ENCODE measurements at regions not wholly inside any gene's neighbourhood (a gene's known extent, or its start where the extent isn't known, plus 50 kb on each side); places are given as distances from the start of the nearest gene placed in this dataset.

DNA sequence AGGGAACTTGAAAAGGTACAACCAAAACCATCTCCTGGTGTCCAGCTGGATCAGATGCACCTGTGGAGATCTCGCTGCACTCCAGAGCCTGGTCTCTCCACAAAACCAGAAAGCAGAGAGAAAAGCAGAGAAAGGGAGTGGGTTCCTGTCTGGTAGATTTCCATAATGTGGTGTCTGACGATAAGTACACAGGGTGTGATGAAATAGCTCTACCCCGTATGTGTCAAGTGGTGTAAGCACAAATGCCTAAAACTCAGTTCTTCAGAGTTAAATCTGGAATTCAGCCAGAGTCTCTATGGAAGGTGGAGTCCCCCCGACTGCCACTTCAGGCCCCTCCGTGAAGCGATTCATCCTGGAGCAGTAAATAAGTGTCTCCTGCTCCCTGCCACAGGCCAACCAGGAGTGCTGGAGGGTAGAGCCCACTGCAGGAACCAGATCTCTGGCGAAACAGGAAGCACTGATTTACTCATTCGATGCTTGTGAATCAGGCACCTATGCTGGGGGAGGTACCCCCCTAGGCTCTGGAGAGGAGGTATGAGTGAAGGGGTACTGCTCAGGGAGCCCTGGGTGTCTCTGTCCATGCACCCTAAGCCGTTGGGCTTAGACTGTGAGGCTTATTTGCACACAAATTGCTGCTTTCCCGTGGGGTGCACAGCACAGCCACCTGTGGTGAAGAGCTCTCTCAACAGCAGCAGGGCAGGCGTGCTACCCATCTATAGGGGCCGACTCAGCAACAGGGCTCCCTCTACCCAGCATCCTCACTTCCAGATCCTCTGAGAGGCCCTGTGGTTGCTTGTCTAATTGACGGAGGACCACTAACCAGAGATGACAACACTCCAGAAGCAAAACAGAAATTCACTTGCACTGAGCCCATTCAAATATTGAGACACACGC lies 97.1 kb upstream of the MYOCD start:
- no peaks in the 10 kb centered on the region for H3K4me1 ChIP-seq
- H3K27ac ChIP-seq = no peak overlapping the region
- no peak overlapping the region for H3K4me3 ChIP-seq
- no peaks in the 10 kb centered on the region for H3K36me3 ChIP-seq
- no peaks in the 10 kb centered on the region for H3K9me3 ChIP-seq
- DNase-seq (ENCODE audit: low spot score in 2 of 2) = no peak
- H3K27me3 ChIP-seq = no peaks in the 10 kb centered on the region
- TF ChIP-seq POLR2A (IDR thresholded peaks at IDR 0.05) (no peak), EP300 (IDR thresholded peaks at IDR 0.05) (no peak)
- TF ChIP-seq, protein P1, sequence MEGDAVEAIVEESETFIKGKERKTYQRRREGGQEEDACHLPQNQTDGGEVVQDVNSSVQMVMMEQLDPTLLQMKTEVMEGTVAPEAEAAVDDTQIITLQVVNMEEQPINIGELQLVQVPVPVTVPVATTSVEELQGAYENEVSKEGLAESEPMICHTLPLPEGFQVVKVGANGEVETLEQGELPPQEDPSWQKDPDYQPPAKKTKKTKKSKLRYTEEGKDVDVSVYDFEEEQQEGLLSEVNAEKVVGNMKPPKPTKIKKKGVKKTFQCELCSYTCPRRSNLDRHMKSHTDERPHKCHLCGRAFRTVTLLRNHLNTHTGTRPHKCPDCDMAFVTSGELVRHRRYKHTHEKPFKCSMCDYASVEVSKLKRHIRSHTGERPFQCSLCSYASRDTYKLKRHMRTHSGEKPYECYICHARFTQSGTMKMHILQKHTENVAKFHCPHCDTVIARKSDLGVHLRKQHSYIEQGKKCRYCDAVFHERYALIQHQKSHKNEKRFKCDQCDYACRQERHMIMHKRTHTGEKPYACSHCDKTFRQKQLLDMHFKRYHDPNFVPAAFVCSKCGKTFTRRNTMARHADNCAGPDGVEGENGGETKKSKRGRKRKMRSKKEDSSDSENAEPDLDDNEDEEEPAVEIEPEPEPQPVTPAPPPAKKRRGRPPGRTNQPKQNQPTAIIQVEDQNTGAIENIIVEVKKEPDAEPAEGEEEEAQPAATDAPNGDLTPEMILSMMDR (IDR thresholded peaks at IDR 0.05) = no peak
- WGBS, 2 donors = 62 to 68% methylated on average over 14 of the region's 14 CpGs

- WGBS, 2 donors = 90 to 98% methylated on average over 3 of the region's 3 CpGs
These were observed 94.1 kb upstream of the MYOCD start for GRCh38 chr17:12571606-12572005.

GRCh38 chr17:12574525-12574924 lies 91.2 kb upstream of the MYOCD start:
- H3K36me3 ChIP-seq = no peaks in the 10 kb centered on the region
- H3K4me3 ChIP-seq = no peak overlapping the region
- DNase-seq (ENCODE audit: low spot score in 2 of 2) = no peak
- no peak overlapping the region for H3K27ac ChIP-seq
- no peaks in the 10 kb centered on the region for H3K27me3 ChIP-seq
- 64 to 72% methylated on average over 2 of the region's 2 CpGs for WGBS, 2 donors
- no peaks in the 10 kb centered on the region for H3K9me3 ChIP-seq
- no peaks in the 10 kb centered on the region for H3K4me1 ChIP-seq
- TF ChIP-seq EP300 (IDR thresholded peaks at IDR 0.05) (no peak), POLR2A (IDR thresholded peaks at IDR 0.05) (no peak)
- TF ChIP-seq, protein P1 (IDR thresholded peaks at IDR 0.05) = no peak

More at GRCh38 chr17:12571606-12572005, 94.1 kb upstream of the MYOCD start:
- no peak for DNase-seq (ENCODE audit: low spot score in 2 of 2)
- Histone ChIP-seq H3K27ac (no peak overlapping the region), H3K36me3 (no peaks in the 10 kb centered on the region), H3K4me1 (no peaks in the 10 kb centered on the region), H3K27me3 (no peaks in the 10 kb centered on the region), H3K9me3 (no peaks in the 10 kb centered on the region), H3K4me3 (no peak overlapping the region)
- TF ChIP-seq EP300 (IDR thresholded peaks at IDR 0.05) = no peak
- TF ChIP-seq, protein P1 (IDR thresholded peaks at IDR 0.05) = no peak
- TF ChIP-seq POLR2A (IDR thresholded peaks at IDR 0.05) = no peak

- TF ChIP-seq EP300 (IDR thresholded peaks at IDR 0.05) = no peak
- no peak for TF ChIP-seq POLR2A (IDR thresholded peaks at IDR 0.05)
- TF ChIP-seq, protein P1 (IDR thresholded peaks at IDR 0.05) = no peak
- H3K4me3 ChIP-seq = no peak overlapping the region
- no peaks in the 10 kb centered on the region for H3K36me3 ChIP-seq
- no peaks in the 10 kb centered on the region for H3K4me1 ChIP-seq
- H3K27me3 ChIP-seq = no peaks in the 10 kb centered on the region
- no peak for DNase-seq (ENCODE audit: low spot score in 2 of 2)
- no peaks in the 10 kb centered on the region for H3K9me3 ChIP-seq
- no peak overlapping the region for H3K27ac ChIP-seq
These were observed 90.0 kb upstream of the MYOCD start for GRCh38 chr17:12575641-12576040.

DNA sequence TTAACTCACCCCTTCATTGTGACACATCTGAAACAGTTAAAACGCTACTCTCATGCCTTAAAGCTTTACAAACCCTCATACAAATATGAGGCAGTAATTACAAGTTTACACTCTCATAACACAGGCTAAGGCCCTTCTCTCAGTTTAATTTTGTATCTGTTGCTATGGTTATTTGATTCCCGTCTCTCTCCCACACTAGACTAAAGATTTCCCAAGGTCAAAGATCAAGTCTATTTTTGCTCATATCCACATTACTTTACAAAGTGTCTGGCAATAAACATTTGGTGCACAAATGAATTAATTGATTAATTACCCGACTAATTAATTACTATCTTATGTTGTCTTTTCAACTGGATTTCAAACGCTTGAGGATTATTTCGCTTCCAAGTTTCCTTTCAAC lies 86.4 kb upstream of the MYOCD start:
- Histone ChIP-seq H3K27ac (no peak overlapping the region), H3K9me3 (peaks cover 0 to 11% (median 0%) of the 10 kb centered on the region in 4 donors), H3K36me3 (no peaks in the 10 kb centered on the region), H3K4me3 (no peak overlapping the region), H3K27me3 (no peaks in the 10 kb centered on the region), H3K4me1 (no peaks in the 10 kb centered on the region)
- 37 to 44% methylated on average over 5 of the region's 5 CpGs for WGBS, 2 donors
- DNase-seq (ENCODE audit: low spot score in 2 of 2) = no peak
- TF ChIP-seq, protein P1 (IDR thresholded peaks at IDR 0.05) = no peak
- TF ChIP-seq POLR2A (IDR thresholded peaks at IDR 0.05) (no peak), EP300 (IDR thresholded peaks at IDR 0.05) (no peak)

All from tibial nerve (tissue), 4 donors.